AG20443 (cell line): ENCODE measurements at regions not wholly inside any gene's neighbourhood (a gene's known extent, or its start where the extent isn't known, plus 50 kb on each side); places are given as distances from the start of the nearest gene placed in this dataset.

Experiments
- DNase-seq: peaks from one replicate; pipeline ENCODE4 v3.0.0; 2012; ENCODE audit warnings: low spot score, mixed read lengths

DNA sequence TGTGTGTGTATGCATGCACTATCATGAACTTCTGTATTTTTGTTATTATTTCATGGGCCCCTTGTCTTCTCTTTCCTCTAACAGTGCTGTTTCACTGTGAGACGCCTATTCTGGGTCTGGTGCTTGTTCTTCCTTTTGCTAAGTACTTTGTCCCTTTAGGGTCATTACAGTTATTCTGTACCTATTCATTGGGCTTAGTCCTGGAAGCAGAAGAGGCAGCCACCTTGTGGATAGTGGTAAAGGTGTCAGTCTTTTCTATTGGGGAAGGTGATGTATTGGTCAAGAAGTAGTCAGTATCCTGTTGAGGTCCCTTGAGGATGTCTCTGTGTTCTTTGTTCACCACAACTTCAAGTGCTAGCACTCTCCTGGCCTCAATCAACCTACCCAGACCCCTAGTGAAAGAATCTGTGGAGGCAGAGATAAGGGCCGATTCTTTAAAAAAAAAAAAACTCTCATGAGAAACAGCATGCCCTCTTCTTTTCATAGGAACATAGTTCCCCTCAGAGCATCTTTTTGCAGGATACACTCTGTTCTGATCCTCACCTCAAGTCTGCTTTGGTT lies 593.8 kb downstream of the SPRY1 start:
- DNase-seq: no peak

- no peak for DNase-seq
These were observed 598.3 kb downstream of the SPRY1 start for GRCh38 chr4:123994917-123995316.

DNA sequence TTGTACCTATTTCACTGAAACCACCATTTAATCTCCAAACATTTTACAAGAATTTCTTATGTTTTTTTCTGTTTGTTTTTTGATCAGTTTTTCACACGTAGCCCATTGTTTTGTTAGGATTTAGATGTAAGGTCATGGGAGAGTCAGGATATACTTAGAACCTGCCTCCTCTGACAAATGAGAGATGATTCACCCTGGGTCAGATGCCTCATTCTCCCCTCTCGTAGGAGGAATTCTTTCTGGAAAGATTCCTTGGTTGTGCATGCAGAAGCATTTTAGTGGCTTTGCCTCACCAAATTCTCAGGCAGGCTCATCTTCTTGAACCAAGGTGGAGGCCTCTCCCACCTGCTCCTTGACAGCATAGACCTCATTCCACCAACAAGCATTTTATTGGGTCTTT lies 599.3 kb downstream of the SPRY1 start:
- peak; percentile 73 for DNase-seq

- DNase-seq: no peak
These were observed 600.3 kb downstream of the SPRY1 start for GRCh38 chr4:123996718-123997510.

- DNase-seq: no peak
These were observed 601.3 kb downstream of the SPRY1 start for GRCh38 chr4:123997776-123998449.

GRCh38 chr4:124000233-124000632 lies 603.6 kb downstream of the SPRY1 start:
- DNase-seq: no peak

DNA sequence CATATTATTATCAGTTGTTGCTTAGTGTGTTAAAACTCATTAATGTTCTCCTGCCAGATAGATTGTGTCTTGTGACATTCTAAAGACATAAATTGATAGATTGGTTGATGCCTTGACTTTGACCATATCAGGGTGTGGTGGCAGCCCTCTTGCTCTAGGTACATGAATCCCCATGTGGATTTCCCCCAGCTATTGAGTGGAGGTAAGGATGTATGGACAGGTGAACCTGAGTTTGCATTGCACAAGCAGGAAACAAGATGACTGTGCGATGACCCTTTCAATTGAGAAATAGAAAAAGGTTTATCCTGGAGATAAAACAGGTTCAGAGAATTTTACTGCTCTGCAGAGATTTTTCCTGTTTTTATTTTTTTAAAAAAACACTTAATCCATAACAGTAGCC lies 619.2 kb downstream of the SPRY1 start:
- DNase-seq: no peak

DNA sequence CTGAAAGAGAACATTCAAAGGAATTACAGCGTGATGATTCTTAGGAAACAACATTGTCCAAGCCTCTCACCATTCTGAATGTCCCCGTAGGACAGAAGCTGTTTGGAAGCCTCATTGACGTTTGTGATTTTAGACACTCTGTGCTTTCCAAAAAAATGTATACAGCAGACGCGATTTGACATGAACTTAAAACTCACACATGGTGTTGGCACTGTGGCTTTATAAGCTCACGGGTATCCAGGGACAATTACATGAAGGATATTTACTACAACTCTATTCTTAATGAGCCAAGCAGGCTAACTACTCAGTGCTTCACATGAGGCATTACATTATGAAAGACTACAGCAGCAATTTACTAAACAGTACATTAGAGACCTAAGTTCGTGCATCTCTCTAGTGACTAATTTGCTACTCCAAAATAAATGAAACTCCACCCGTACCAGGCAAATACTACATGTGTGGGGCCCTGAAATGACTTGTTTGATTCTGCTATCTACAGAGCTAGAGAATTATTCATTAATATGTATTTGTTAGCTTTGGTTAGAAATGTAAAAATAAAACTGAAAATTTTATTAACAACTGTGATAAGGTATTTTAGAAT lies 620.7 kb downstream of the SPRY1 start:
- DNase-seq: no peak

- DNase-seq: peak; percentile 79
These were observed 622.1 kb downstream of the SPRY1 start for GRCh38 chr4:124018383-124019317.

DNA sequence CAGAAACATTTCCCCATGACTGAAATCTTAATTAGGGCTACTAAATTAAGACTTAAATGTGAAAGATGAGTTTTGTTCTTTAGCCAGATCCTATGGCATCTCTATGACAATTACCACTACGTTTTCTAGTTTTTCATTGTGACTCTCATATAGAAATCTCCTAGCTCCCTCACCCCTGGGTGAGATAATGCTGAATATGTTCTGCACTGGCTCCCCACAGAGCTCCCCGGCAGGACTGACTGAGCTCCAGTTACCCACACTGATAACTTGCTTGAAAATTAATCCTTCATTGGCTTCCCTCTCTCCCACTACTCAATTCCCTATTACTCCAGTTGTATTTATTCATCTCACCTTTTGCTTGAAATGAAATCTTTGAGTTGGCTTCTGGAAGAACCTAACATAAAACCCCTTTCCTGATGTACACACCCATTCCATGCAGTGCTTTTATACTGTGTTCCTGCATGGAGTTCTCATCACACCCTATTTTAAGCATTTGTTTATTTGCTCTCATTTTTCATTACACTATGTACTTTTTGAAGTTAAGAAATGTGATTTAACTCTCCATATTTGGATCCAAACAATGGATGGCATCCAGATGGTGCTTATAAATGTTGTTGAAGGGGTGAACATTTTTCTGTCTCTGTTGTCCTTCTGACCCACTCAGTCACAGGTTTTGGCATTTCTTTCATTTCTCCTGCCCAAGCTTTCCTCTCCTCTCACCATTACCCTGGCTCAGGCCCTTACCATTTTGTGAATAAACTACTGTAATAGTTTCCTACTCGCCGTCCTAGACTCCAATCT lies 623.4 kb downstream of the SPRY1 start:
- no peak for DNase-seq

DNA sequence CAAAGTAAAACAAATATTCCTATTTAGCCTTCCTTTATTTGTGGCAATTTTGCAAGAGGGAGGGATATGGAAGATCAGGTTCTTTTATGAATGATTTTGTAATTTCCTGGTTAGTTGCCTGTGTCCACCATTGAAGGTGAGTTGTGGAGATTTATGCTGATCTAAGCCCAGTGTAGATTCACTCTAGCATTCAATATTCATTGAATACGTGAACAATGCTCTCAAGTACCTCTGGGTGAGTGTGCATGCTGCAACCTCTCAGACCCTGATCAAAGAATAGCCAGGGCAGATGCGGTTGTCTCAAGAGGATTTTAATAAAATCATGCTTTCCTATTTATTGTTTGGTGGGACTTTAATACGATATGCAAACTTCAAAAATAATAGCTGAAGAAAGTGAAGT lies 628.4 kb downstream of the SPRY1 start:
- no peak for DNase-seq

- peak; percentile 9 for DNase-seq
These were observed 628.8 kb downstream of the SPRY1 start for GRCh38 chr4:124025428-124025827.

- no peak for DNase-seq
These were observed 631.6 kb downstream of the SPRY1 start for GRCh38 chr4:124028182-124028581.

DNA sequence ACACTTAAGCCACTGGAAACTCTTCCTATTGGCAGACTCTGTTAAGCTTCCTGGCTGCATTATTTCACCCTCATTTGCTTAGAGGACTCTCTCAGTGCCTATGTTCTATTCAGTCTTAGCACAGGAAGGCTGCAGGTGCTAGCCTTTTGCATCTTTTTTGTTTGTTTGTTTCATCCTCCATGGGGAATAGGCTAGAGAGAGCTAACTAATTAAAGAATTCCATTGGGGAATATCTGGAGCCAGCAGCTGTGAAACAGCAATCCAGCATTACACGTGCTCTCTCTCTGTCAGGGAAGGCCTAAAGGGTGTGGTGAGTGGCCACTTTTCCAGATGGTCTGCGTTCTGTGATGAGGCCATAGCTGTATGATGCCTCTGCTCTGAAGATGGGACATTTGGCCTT lies 633.6 kb downstream of the SPRY1 start:
- DNase-seq: peak; percentile 42

- DNase-seq: no peak
These were observed 635.4 kb downstream of the SPRY1 start for GRCh38 chr4:124032035-124032434.

DNA sequence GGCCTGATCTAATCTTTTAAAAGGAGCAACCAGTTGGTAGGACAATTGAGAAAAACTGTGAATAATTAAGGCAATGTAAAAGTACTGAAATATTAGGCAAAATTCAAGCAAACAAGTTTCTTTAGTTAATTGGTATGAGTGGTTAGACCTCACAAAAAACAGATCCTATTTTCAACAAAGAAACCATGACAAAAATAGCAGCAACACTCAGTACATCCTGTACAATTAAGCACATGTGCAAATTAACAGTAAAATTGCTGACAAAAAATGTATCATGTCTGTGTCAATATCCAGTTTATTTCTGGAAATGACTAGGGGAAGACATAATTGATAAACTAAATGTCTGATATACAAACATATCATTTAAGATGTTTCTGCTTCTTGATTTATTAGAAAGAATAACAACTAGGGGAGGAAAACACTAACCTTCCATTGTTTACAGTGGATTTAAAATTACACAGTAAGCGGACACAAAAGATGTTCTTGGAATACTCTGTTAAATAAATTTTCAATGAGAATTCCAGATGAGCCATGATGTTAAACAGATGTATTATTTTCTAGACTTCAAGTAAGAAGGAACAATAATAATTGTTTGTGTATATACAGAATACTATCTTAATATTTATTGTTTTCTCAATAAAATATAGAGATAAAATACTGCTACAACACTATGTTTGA lies 638.9 kb downstream of the SPRY1 start:
- no peak for DNase-seq

GRCh38 chr4:124037236-124037635 lies 640.6 kb downstream of the SPRY1 start:
- DNase-seq: no peak

DNA sequence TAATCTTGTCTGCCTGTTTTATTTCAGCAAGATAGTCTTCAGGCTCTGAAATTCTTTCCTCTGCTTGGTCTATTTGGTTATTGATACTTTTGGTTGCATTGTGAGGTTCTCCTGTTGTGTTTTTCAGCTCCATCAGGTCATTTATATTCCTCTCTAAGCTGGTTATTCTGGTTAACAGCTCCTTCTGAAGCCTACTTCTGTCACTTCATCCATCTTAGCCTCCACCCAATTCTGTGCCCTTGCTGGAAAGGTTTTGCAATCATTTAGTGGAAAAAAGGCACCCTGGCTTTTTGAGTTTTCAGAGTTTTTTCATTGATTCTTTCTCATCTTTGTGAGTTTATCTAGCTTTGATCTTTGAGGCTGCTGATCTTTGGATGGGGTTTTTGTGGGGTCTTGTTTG lies 647.7 kb downstream of the SPRY1 start:
- no peak for DNase-seq

GRCh38 chr4:124044867-124045266 lies 648.3 kb downstream of the SPRY1 start:
- no peak for DNase-seq

DNA sequence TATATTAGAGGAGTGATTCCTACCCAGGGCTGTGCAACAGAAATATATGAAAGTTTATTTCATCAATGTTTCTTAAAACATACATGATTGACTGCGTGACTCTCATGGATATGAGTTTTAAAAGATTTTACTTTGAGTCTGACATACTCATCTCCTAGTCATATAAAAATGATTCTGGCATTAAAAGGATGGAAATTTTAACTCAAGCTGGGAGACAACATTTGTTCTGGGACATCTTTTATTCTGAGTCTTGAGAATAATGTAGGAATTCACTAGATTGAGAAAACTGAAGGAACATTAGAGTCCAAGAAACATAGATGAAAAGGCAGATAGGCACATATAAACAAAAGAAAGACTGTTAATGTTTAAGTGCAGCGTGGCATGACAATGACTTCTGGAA lies 649.6 kb downstream of the SPRY1 start:
- no peak for DNase-seq
